ENCODE measurements at regions not wholly inside any gene's neighbourhood (a gene's known extent, or its start where the extent isn't known, plus 50 kb on each side); places are given as distances from the start of the nearest gene placed in this dataset.

GRCh38 chr12:11510671-11511070 lies 115.3 kb upstream of the PRB2 start:
- Histone ChIP-seq H3K4me3 (no peak overlapping the region), H3K9me3 (no peaks in the 10 kb centered on the region), H3K27me3 (no peaks in the 10 kb centered on the region), H3K4me1 (no peaks in the 10 kb centered on the region), H3K27ac (no peak overlapping the region), H3K36me3 (no peaks in the 10 kb centered on the region)
- intact Hi-C loops (cut with DNase I; ENCODE audit: low total_unique reads) = no loop called here
- DNase-seq = no peak
- TF ChIP-seq, protein P1, sequence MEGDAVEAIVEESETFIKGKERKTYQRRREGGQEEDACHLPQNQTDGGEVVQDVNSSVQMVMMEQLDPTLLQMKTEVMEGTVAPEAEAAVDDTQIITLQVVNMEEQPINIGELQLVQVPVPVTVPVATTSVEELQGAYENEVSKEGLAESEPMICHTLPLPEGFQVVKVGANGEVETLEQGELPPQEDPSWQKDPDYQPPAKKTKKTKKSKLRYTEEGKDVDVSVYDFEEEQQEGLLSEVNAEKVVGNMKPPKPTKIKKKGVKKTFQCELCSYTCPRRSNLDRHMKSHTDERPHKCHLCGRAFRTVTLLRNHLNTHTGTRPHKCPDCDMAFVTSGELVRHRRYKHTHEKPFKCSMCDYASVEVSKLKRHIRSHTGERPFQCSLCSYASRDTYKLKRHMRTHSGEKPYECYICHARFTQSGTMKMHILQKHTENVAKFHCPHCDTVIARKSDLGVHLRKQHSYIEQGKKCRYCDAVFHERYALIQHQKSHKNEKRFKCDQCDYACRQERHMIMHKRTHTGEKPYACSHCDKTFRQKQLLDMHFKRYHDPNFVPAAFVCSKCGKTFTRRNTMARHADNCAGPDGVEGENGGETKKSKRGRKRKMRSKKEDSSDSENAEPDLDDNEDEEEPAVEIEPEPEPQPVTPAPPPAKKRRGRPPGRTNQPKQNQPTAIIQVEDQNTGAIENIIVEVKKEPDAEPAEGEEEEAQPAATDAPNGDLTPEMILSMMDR (IDR thresholded peaks at IDR 0.05) = no peak
- no peak for TF ChIP-seq POLR2A (IDR thresholded peaks at IDR 0.05)

- Histone ChIP-seq H3K36me3 (no peaks in the 10 kb centered on the region), H3K27me3 (no peaks in the 10 kb centered on the region), H3K9me3 (no peaks in the 10 kb centered on the region), H3K27ac (no peak overlapping the region), H3K4me3 (no peak overlapping the region), H3K4me1 (no peaks in the 10 kb centered on the region)
- DNase-seq = no peak
- intact Hi-C loops (cut with DNase I; ENCODE audit: low total_unique reads) = no loop called here
- TF ChIP-seq, protein P1 (IDR thresholded peaks at IDR 0.05) = no peak
- no peak for TF ChIP-seq POLR2A (IDR thresholded peaks at IDR 0.05)
Measured at GRCh38 chr12:11513288-11513687, 117.9 kb upstream of the PRB2 start.

DNA sequence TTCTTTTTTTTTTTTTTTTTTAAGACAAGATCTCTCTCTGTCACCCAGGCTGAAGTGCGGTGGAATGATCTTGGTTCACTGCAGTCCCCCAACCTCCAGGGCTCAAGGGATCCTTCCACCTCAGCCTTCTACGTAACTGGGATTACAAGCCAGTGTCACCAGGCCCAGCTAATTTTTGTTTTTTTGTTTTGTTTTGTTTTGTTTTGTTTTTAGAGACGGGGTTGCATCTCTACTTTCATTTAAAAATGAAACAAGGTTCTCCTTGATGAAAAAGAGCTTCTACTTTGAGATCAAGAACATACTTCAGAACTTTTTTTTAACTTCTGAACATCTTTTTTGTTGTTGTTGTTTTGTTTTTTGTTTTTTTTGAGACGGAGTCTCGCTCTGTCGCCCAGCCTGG lies 121.7 kb upstream of the PRB2 start:
- TF ChIP-seq, protein P1 (IDR thresholded peaks at IDR 0.05) = no peak
- TF ChIP-seq POLR2A (IDR thresholded peaks at IDR 0.05) = no peak
- H3K4me3 ChIP-seq = no peak overlapping the region
- H3K27ac ChIP-seq = no peak overlapping the region
- H3K27me3 ChIP-seq = no peaks in the 10 kb centered on the region
- no peaks in the 10 kb centered on the region for H3K36me3 ChIP-seq
- intact Hi-C loops (cut with DNase I; ENCODE audit: low total_unique reads) = no loop called here
- no peak for DNase-seq
- no peaks in the 10 kb centered on the region for H3K4me1 ChIP-seq
- no peaks in the 10 kb centered on the region for H3K9me3 ChIP-seq

GRCh38 chr12:11524446-11524845 lies 125.0 kb upstream of the ETV6 start:
- DNase-seq = no peak
- Histone ChIP-seq H3K27ac (no peak overlapping the region), H3K9me3 (no peaks in the 10 kb centered on the region), H3K36me3 (no peaks in the 10 kb centered on the region), H3K27me3 (no peaks in the 10 kb centered on the region), H3K4me3 (no peak overlapping the region), H3K4me1 (no peaks in the 10 kb centered on the region)
- TF ChIP-seq, protein P1 (IDR thresholded peaks at IDR 0.05) = no peak
- TF ChIP-seq POLR2A (IDR thresholded peaks at IDR 0.05) = no peak
- intact Hi-C loops (cut with DNase I; ENCODE audit: low total_unique reads) = no loop called here

DNA sequence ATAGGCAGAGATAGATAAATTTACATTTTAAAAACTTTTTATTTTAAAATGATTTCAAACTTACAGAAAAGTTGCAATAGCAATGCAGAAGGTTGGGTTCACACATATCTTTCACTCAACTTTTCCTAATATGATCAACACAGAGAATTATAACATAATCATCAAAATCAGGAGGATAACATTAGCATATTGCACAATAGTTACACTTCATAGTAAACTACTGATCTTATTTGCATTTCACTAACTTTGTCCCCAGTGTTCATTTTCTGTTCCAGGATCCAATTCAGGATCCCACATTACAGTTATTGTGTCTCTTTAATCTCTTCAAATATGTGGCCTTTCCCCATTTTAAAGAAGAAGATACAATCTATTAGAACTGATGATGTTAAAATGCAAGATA lies 115.4 kb upstream of the ETV6 start:
- Histone ChIP-seq H3K4me3 (no peak overlapping the region), H3K27me3 (no peaks in the 10 kb centered on the region), H3K36me3 (no peaks in the 10 kb centered on the region), H3K4me1 (no peaks in the 10 kb centered on the region), H3K27ac (no peak overlapping the region), H3K9me3 (no peaks in the 10 kb centered on the region)
- no peak for DNase-seq
- intact Hi-C loops (cut with DNase I; ENCODE audit: low total_unique reads) = no loop called here
- TF ChIP-seq, protein P1 (IDR thresholded peaks at IDR 0.05) = no peak
- no peak for TF ChIP-seq POLR2A (IDR thresholded peaks at IDR 0.05)
